ENCODE measurements at regions not wholly inside any gene's neighbourhood (a gene's known extent, or its start where the extent isn't known, plus 50 kb on each side); places are given as distances from the start of the nearest gene placed in this dataset.

GRCh38 chr4:57282933-57283310 is 172.7 kb upstream of the IGFBP7 start:
- no peak for TF ChIP-seq TSHZ2 (CRISPR knock-in tag; IDR thresholded peaks at IDR 0.05)
- no peak for TF ChIP-seq TCF4 (CRISPR knock-in tag; IDR thresholded peaks at IDR 0.05; ENCODE audit: borderline replicate concordance)
- no peak for TF ChIP-seq CREB5 (CRISPR knock-in tag; IDR thresholded peaks at IDR 0.05; ENCODE audit: low read depth)
- TF ChIP-seq ZNF8 (CRISPR knock-in tag; IDR thresholded peaks at IDR 0.05) = no peak
- no peak for TF ChIP-seq GLIS3 (CRISPR knock-in tag; IDR thresholded peaks at IDR 0.05)
- TF ChIP-seq OSR1 (CRISPR knock-in tag; IDR thresholded peaks at IDR 0.05) = no peak
- no peak for TF ChIP-seq BACH2 (CRISPR knock-in tag; IDR thresholded peaks at IDR 0.05; ENCODE audit: borderline replicate concordance)
- no peak for TF ChIP-seq CSDC2 (CRISPR knock-in tag; IDR thresholded peaks at IDR 0.05)
- no peak for TF ChIP-seq ZNF70 (CRISPR knock-in tag; IDR thresholded peaks at IDR 0.05)
- no peak for TF ChIP-seq ISL1 (CRISPR knock-in tag; IDR thresholded peaks at IDR 0.05)
- no peak for TF ChIP-seq CSRNP3 (CRISPR knock-in tag; IDR thresholded peaks at IDR 0.05)
- no peak for TF ChIP-seq ZC3H10 (CRISPR knock-in tag; IDR thresholded peaks at IDR 0.05)
- TF ChIP-seq ARNTL (CRISPR knock-in tag; IDR thresholded peaks at IDR 0.05; ENCODE audit: borderline replicate concordance, low read depth) = no peak
- no peak for TF ChIP-seq TOX (CRISPR knock-in tag; IDR thresholded peaks at IDR 0.05; ENCODE audit: borderline replicate concordance)
- TF ChIP-seq RARB (CRISPR knock-in tag; IDR thresholded peaks at IDR 0.05) = no peak
- no peak for ATAC-seq

- no peak for ATAC-seq
- no peak for TF ChIP-seq PATZ1 (CRISPR knock-in tag; IDR thresholded peaks at IDR 0.05; ENCODE audit: borderline replicate concordance)
- TF ChIP-seq POU6F1 (CRISPR knock-in tag; IDR thresholded peaks at IDR 0.05; ENCODE audit: borderline replicate concordance, low read depth) = no peak
- no peak for TF ChIP-seq PPARA (CRISPR knock-in tag; IDR thresholded peaks at IDR 0.05; ENCODE audit: borderline replicate concordance)
- no peak for TF ChIP-seq BACH2 (CRISPR knock-in tag; IDR thresholded peaks at IDR 0.05; ENCODE audit: borderline replicate concordance)
- TF ChIP-seq CREB5 (CRISPR knock-in tag; IDR thresholded peaks at IDR 0.05; ENCODE audit: low read depth) = no peak
- no peak for TF ChIP-seq CSDC2 (CRISPR knock-in tag; IDR thresholded peaks at IDR 0.05)
- no peak for TF ChIP-seq ISL1 (CRISPR knock-in tag; IDR thresholded peaks at IDR 0.05)
- TF ChIP-seq SNAI2 (CRISPR knock-in tag; IDR thresholded peaks at IDR 0.05) = no peak
- TF ChIP-seq GLIS3 (CRISPR knock-in tag; IDR thresholded peaks at IDR 0.05) = no peak
- TF ChIP-seq RARB (CRISPR knock-in tag; IDR thresholded peaks at IDR 0.05) = no peak
- TF ChIP-seq CSRNP3 (CRISPR knock-in tag; IDR thresholded peaks at IDR 0.05) = no peak
- TF ChIP-seq ZFP3 (CRISPR knock-in tag; IDR thresholded peaks at IDR 0.05) = no peak
- TF ChIP-seq ESRRG (CRISPR knock-in tag; IDR thresholded peaks at IDR 0.05) = no peak
- no peak for TF ChIP-seq OSR1 (CRISPR knock-in tag; IDR thresholded peaks at IDR 0.05)
- no peak for TF ChIP-seq ZFP30 (CRISPR knock-in tag; IDR thresholded peaks at IDR 0.05)
- TF ChIP-seq ZNF70 (CRISPR knock-in tag; IDR thresholded peaks at IDR 0.05) = no peak
- TF ChIP-seq TSHZ2 (CRISPR knock-in tag; IDR thresholded peaks at IDR 0.05) = no peak
- no peak for TF ChIP-seq ARNTL (CRISPR knock-in tag; IDR thresholded peaks at IDR 0.05; ENCODE audit: borderline replicate concordance, low read depth)
Observed at GRCh38 chr4:57280481-57280880, 170.3 kb upstream of the IGFBP7 start.

Data from SK-N-SH treated with all-trans-retinoic acid at 6 μM for 48 hours (cell line).